ENCODE measurements at regions not wholly inside any gene's neighbourhood (a gene's known extent, or its start where the extent isn't known, plus 50 kb on each side); places are given as distances from the start of the nearest gene placed in this dataset.
A peak's percentile ranks its signal among the peaks of the same experiment; 100 is the strongest.

DNA sequence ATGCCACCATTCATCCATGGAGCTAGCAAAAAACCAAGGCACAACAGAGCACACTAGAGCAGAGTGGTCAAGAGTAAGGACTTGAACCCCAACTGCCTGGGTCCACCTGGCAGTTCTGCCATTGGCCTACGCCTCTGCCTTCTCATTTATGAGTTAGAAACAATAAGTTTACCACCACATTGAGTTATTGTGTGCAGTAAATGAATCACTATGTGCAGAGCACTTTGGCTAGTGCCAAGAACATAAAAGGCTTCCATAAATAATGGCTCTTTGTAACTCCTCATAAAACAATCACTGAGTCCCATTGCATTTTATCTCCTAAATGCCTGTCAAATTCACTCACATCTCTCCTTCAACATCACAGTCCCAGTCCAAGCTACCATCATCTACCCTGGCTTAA, 86.3 kb downstream of the OTX2 start (continued):
- no peak for TF ChIP-seq ZNF624 (tag by site-specific recombination; IDR thresholded peaks at IDR 0.05)
- no peak for TF ChIP-seq ZNF792 (tag by site-specific recombination; IDR thresholded peaks at IDR 0.05)
- TF ChIP-seq ZNF707 (tag by site-specific recombination; IDR thresholded peaks at IDR 0.05) = no peak
- TF ChIP-seq, protein P1, sequence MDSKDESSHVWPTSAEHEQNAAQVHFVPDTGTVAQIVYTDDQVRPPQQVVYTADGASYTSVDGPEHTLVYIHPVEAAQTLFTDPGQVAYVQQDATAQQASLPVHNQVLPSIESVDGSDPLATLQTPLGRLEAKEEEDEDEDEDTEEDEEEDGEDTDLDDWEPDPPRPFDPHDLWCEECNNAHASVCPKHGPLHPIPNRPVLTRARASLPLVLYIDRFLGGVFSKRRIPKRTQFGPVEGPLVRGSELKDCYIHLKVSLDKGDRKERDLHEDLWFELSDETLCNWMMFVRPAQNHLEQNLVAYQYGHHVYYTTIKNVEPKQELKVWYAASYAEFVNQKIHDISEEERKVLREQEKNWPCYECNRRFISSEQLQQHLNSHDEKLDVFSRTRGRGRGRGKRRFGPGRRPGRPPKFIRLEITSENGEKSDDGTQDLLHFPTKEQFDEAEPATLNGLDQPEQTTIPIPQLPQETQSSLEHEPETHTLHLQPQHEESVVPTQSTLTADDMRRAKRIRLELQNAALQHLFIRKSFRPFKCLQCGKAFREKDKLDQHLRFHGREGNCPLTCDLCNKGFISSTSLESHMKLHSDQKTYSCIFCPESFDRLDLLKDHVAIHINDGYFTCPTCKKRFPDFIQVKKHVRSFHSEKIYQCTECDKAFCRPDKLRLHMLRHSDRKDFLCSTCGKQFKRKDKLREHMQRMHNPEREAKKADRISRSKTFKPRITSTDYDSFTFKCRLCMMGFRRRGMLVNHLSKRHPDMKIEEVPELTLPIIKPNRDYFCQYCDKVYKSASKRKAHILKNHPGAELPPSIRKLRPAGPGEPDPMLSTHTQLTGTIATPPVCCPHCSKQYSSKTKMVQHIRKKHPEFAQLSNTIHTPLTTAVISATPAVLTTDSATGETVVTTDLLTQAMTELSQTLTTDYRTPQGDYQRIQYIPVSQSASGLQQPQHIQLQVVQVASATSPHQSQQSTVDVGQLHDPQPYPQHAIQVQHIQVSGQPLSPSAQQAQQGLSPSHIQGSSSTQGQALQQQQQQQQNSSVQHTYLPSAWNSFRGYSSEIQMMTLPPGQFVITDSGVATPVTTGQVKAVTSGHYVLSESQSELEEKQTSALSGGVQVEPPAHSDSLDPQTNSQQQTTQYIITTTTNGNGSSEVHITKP (tag by site-specific recombination; IDR thresholded peaks at IDR 0.05) = no peak

DNA sequence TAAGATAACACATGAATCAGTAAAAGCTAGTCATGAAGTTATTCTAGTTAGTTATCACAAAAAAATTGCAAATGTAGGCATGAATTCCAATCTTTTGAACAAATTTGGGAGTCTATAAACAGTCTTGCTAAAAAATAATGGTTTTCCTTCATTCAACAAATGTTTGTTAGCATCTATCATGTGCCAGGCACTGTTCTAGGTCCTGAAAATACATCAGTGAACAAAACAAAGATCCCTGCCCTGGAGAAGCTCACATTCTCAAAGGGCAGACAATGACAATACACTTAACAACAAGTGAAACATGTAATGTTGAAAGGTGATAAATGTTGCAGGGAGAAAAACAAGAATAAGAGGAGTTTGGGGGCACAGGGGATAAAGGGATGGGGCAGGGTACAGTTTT, 86.9 kb downstream of the OTX2 start:
- Histone ChIP-seq H3K9me3 (ENCODE audit: control insufficient read depth, insufficient read depth, low read depth, low read length) (no peaks in the 10 kb centered on the region), H3K36me3 (ENCODE audit: control insufficient read depth in 2 of 2, insufficient read depth in 1 of 2, low read length in 2 of 2) (no peaks in the 10 kb centered on the region), H3K4me1 (ENCODE audit: control insufficient read depth, insufficient read depth, low read length) (no peaks in the 10 kb centered on the region), H3K27ac (ENCODE audit: extremely low read depth, low read depth, low read length) (no peak overlapping the region), H3K4me3 (ENCODE audit: low read depth, low read length) (no peak overlapping the region)
- TF ChIP-seq HOXD13 (CRISPR knock-in tag; IDR thresholded peaks at IDR 0.05; ENCODE audit: borderline replicate concordance) (no peak), OSR2 (tag by site-specific recombination; IDR thresholded peaks at IDR 0.05) (no peak), ZXDB (tag by site-specific recombination; IDR thresholded peaks at IDR 0.05) (no peak), ZNF660 (tag by site-specific recombination; IDR thresholded peaks at IDR 0.05) (no peak)
- TF ChIP-seq, protein P2, sequence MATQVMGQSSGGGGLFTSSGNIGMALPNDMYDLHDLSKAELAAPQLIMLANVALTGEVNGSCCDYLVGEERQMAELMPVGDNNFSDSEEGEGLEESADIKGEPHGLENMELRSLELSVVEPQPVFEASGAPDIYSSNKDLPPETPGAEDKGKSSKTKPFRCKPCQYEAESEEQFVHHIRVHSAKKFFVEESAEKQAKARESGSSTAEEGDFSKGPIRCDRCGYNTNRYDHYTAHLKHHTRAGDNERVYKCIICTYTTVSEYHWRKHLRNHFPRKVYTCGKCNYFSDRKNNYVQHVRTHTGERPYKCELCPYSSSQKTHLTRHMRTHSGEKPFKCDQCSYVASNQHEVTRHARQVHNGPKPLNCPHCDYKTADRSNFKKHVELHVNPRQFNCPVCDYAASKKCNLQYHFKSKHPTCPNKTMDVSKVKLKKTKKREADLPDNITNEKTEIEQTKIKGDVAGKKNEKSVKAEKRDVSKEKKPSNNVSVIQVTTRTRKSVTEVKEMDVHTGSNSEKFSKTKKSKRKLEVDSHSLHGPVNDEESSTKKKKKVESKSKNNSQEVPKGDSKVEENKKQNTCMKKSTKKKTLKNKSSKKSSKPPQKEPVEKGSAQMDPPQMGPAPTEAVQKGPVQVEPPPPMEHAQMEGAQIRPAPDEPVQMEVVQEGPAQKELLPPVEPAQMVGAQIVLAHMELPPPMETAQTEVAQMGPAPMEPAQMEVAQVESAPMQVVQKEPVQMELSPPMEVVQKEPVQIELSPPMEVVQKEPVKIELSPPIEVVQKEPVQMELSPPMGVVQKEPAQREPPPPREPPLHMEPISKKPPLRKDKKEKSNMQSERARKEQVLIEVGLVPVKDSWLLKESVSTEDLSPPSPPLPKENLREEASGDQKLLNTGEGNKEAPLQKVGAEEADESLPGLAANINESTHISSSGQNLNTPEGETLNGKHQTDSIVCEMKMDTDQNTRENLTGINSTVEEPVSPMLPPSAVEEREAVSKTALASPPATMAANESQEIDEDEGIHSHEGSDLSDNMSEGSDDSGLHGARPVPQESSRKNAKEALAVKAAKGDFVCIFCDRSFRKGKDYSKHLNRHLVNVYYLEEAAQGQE (tag by site-specific recombination; IDR thresholded peaks at IDR 0.05) = peak; percentile 63; the same call in 1 of the 2 replicates
- POLR2A ChIA-PET = no interaction called here
- CTCF ChIA-PET = no interaction called here

DNA sequence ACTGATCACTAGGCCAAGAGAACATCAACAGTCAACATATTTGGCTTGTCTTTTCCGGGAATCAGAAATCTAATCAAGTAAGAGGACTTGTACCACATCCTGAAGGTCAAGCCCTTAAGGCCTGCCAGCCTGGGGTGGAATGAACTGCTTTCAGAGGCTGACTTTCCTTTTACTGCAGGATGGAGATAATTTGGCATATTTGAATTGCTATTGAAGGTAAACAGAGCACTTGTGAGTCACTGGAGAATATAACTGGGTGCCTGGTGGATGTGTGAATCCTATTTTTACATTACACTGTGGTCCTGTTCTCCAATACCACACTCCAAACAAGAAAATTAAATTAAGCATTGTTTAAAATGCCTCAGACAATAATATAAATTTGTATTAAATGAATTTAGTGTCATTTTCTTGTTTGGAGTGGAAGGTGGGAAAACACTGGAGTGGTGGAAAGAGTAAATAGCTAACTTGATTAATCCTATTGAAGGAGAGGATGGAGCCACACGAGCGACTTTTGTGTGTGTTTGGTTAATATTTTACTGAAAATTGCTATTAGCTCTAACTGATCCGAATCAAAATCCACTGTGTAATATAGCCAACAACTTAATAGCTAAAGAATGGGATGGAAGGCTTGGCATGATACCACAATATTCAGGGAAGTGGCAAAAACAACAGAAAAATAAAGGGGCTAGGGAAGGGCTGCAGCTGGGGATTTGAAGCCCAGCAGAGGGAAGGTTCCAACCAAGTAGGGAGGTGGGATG, 89.4 kb downstream of the OTX2 start:
- CTCF ChIA-PET = interaction anchor here (0.5 to 0.7 kb wide), 2 partner anchors 411 to 576 kb away, joined by 4 read pairs; no protein-coding TSS in a partner anchor
- POLR2A ChIA-PET = no interaction called here

DNA sequence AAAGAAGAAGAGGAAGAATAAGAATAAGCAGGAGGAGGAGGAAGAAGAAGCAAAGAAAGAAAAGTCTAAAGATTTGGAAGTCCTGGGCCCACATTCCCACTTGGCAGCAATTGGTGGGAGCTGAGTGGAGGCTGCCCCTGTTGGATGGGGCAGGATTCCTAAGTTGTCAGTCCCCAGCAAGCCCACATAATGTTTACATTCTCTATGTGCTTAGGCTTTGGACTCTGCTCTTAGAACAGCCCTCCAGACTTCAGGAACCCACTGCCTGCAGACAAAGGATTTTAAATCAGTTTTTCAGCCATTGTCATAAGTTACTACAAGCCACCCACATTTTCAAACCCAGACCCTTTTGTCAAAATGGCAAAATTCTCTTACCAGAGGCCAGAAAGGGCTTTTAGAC, 92.0 kb downstream of the OTX2 start:
- ChIA-PET CTCF (interaction anchor here (0.7 kb wide), 1 partner anchor 14 kb away, joined by 3 read pairs; no protein-coding TSS in a partner anchor), POLR2A (no interaction called here)
- no peaks in the 10 kb centered on the region for H3K36me3 ChIP-seq (ENCODE audit: control insufficient read depth in 2 of 2, insufficient read depth in 1 of 2, low read length in 2 of 2)
- no peaks in the 10 kb centered on the region for H3K4me1 ChIP-seq (ENCODE audit: control insufficient read depth, insufficient read depth, low read length)
- no peak overlapping the region for H3K4me3 ChIP-seq (ENCODE audit: low read depth, low read length)
- H3K9me3 ChIP-seq (ENCODE audit: control insufficient read depth, insufficient read depth, low read depth, low read length) = no peaks in the 10 kb centered on the region
- no peak overlapping the region for H3K27ac ChIP-seq (ENCODE audit: extremely low read depth, low read depth, low read length)
- no peak for TF ChIP-seq ZNF48 (tag by site-specific recombination; IDR thresholded peaks at IDR 0.05)
- TF ChIP-seq, protein P3, sequence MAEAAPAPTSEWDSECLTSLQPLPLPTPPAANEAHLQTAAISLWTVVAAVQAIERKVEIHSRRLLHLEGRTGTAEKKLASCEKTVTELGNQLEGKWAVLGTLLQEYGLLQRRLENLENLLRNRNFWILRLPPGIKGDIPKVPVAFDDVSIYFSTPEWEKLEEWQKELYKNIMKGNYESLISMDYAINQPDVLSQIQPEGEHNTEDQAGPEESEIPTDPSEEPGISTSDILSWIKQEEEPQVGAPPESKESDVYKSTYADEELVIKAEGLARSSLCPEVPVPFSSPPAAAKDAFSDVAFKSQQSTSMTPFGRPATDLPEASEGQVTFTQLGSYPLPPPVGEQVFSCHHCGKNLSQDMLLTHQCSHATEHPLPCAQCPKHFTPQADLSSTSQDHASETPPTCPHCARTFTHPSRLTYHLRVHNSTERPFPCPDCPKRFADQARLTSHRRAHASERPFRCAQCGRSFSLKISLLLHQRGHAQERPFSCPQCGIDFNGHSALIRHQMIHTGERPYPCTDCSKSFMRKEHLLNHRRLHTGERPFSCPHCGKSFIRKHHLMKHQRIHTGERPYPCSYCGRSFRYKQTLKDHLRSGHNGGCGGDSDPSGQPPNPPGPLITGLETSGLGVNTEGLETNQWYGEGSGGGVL (tag by site-specific recombination; IDR thresholded peaks at IDR 0.05) = no peak
- no peak for TF ChIP-seq ZNF596 (tag by site-specific recombination; IDR thresholded peaks at IDR 0.05)
- TF ChIP-seq, protein P4, sequence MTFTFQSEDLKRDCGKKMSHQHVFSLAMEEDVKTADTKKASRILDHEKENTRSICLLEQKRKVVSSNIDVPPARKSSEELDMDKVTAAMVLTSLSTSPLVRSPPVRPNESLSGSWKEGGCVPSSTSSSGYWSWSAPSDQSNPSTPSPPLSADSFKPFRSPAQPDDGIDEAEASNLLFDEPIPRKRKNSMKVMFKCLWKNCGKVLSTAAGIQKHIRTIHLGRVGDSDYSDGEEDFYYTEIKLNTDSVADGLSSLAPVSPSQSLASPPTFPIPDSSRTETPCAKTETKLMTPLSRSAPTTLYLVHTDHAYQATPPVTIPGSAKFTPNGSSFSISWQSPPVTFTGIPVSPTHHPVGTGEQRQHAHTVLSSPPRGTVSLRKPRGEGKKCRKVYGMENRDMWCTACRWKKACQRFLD (tag by site-specific recombination; IDR thresholded peaks at IDR 0.05) = no peak
- no peak for TF ChIP-seq ZNF324 (tag by site-specific recombination; IDR thresholded peaks at IDR 0.05)
- no peak for TF ChIP-seq ZNF24 (tag by site-specific recombination; IDR thresholded peaks at IDR 0.05)
- TF ChIP-seq ZNF530 (tag by site-specific recombination; IDR thresholded peaks at IDR 0.05; ENCODE audit: low read depth) = no peak
- no peak for TF ChIP-seq ZNF23 (tag by site-specific recombination; IDR thresholded peaks at IDR 0.05; ENCODE audit: borderline replicate concordance)
- no peak for TF ChIP-seq ZNF133 (tag by site-specific recombination; IDR thresholded peaks at IDR 0.05)
- TF ChIP-seq ZFP3 (tag by site-specific recombination; IDR thresholded peaks at IDR 0.05; ENCODE audit: low read depth) = no peak

More for the DNA sequence above, 89.4 kb downstream of the OTX2 start:
- Histone ChIP-seq H3K27ac (ENCODE audit: extremely low read depth, low read depth, low read length) (no peak overlapping the region), H3K4me3 (ENCODE audit: low read depth, low read length) (no peak overlapping the region), H3K4me1 (ENCODE audit: control insufficient read depth, insufficient read depth, low read length) (no peaks in the 10 kb centered on the region), H3K9me3 (ENCODE audit: control insufficient read depth, insufficient read depth, low read depth, low read length) (no peaks in the 10 kb centered on the region), H3K36me3 (ENCODE audit: control insufficient read depth in 2 of 2, insufficient read depth in 1 of 2, low read length in 2 of 2) (no peaks in the 10 kb centered on the region)
- TF ChIP-seq ZNF366 (tag by site-specific recombination; conservative IDR thresholded peaks at IDR 0.05) (no peak), ZNF501 (tag by site-specific recombination; IDR thresholded peaks at IDR 0.05) (no peak), ZNF621 (tag by site-specific recombination; IDR thresholded peaks at IDR 0.05) (no peak), ZFP3 (tag by site-specific recombination; IDR thresholded peaks at IDR 0.05; ENCODE audit: low read depth) (no peak)

Measured in HEK293 (cell line).